Sigmoid colon (tissue), 4 donors: ENCODE measurements at regions not wholly inside any gene's neighbourhood (a gene's known extent, or its start where the extent isn't known, plus 50 kb on each side); places are given as distances from the start of the nearest gene placed in this dataset.

Source experiments
- CTCF ChIP-seq, 4 experiments: fragments of 450-650 bp in 3 of 4; fragments of 200-600 bp in 1 of 4; IDR thresholded peaks; one replicate each; pipeline ENCODE4 v1.5.1; 2016 to 2019; ENCODE audit warnings: antibody characterized with exemption in 4 of 4, mild to moderate bottlenecking in 3 of 4, moderate library complexity in 2 of 4
- EP300 ChIP-seq, 4 donors: sonication (generic); formaldehyde crosslinking; IDR thresholded peaks; one replicate each; pipeline ENCODE4 v1.6.1; 2017; ENCODE audit warnings: antibody characterized with exemption in 4 of 4
- POLR2A ChIP-seq, 2 donors: fragments of 450-650 bp; IDR thresholded peaks; one replicate each; pipeline ENCODE4 v1.6.1; 2016; ENCODE audit warnings: antibody characterized with exemption in 2 of 2, mild to moderate bottlenecking in 2 of 2, moderate library complexity in 2 of 2
- POLR2AphosphoS5 ChIP-seq, 4 donors: sonication (generic); formaldehyde crosslinking; IDR thresholded peaks; one replicate each; pipeline ENCODE4 v1.6.1; 2017; ENCODE audit warnings: antibody characterized with exemption in 4 of 4

DNA sequence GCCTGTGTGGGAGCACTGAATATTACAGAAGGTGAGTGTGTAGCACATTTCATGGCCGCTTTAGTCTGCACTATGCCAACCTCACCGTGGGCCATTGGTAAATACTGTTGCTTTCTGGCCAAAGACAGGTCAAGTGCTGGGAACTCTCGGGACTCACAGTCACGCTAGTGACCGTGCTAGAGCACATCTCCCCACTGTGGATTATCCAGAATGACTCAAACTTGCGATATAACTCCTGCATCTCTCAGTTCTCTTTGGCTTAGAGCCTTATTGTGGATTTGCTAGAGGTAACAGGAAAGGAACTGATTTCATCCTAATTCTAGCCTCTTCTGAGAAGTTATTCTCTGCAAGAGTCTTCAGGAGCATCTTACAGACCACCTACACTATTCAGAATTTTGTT lies 86.5 kb downstream of the DAD1 start:
- TF ChIP-seq CTCF (IDR thresholded peaks at IDR 0.05) (no peak), POLR2A (IDR thresholded peaks at IDR 0.05) (no peak), EP300 (IDR thresholded peaks at IDR 0.05) (no peak), POLR2AphosphoS5 (IDR thresholded peaks at IDR 0.05) (no peak)
